ENCODE measurements at regions not wholly inside any gene's neighbourhood (a gene's known extent, or its start where the extent isn't known, plus 50 kb on each side); places are given as distances from the start of the nearest gene placed in this dataset.

DNA sequence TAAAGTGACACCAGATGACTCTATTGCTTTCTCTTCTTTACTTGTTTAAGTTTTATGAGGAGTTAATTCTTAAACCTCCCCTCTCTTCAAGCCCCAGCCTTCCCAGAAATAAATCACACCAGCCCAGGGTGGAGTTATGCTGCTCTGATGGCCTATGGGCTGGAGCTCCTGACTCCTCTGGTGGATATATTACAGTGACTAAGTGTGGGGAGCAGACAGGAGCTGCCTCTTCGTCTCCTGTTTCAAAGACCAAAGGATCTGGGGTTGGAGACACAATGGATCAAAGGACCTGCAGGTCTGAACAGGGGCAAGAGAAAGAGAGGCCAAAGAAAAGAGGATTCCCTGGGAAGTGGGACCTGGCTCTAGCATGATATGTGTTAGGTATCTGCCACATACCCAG, 312.0 kb upstream of the MSX2 start:
- peak; percentile 63 for DNase-seq (ENCODE audit: low spot score)

DNA sequence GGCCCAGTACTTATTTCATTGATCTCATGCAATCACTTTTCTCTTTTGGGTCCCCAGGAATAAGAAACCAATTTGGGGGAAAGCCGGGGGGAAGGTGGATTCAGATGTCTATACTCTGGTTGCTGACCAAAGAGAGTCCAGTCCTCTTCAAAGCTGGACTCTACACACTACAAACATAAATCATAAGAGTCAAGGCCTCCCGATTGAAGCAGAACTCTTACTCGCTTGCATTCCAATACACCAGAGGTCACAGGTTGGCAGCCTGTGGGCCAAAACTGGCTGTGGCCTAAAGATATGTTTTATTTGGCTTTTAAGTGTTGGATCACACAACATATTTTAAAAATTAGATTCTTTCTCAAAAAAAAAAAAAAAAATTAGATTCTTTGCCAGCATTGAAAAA, 311.4 kb upstream of the MSX2 start:
- no peak for DNase-seq (ENCODE audit: low spot score)

DNA sequence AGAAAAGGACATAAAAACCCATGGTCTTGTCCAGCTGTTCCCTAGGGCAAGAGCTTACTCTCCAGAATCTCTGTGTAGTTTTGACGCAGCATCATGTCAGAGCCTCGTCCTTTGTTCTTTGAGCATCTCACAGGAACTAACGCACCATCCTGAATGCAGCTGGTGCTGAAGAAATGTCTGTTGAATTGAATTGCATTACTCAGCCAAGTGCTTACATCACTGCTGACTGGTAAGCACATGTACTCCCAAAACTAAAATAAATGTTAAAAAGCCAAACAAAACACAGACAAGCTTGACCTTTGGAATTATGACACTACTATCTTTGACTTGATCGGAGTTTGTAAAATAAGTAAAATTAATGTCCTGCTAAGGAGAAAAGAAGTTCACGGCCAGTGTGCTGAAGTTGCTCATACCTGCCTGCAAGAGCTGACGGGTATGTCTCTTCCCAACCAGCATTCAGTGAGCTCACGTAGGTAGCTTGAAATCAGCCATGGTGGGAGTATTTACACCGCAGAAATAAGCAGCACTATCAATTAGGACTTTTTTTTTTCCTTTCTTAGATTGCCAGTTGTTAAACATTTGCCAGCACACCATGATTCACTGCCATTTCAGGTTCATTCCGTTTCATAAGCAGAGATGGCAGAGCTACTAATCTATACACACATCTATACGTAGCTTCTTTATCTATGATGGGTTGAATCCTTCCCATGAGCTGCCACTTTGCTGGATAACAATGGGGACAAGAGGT, 310.6 kb upstream of the MSX2 start:
- DNase-seq (ENCODE audit: low spot score): no peak

GRCh38 chr5:174414315-174414710, 310.1 kb upstream of the MSX2 start:
- no peak for DNase-seq (ENCODE audit: low spot score)

DNA sequence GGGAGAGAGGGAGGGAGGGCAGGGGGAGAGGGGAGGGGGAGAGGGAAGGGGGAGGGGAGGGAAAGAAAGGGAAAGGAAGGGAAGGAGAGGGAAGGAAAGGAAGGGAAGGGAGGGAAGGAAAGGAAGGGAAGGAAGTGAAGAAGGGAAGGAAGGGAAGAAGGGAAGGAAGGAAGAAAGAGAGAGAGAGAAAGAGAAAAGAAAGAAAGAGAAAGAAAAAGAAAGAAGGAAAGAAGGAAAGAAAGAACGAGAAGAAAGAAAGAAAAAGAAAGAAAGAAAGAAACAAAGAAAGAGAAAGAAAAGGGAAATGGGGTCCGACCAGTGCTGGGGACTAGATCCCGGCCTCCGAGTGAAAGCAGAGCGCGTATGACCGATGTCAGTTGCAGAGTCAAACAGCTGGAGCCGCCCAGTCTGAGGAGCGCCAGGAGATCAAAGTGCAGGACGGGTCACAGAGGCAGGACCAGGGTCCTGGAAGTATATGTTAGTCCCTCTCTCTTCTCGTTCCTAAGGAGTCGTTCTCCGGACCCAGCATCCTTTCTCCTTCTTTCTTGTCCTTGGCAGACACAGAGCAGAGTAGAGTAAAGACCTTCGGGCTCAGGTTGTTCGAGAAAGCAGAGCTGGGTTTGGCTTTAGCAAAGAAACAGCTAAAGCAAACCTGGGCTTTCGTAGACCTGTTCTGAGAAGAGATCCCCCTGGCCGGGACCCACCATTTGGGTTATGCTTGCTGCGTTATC, 305.4 kb upstream of the MSX2 start:
- peak; percentile 85 for DNase-seq (ENCODE audit: low spot score)

GRCh38 chr5:174419540-174420132, 304.7 kb upstream of the MSX2 start:
- peak; percentile 97 for DNase-seq (ENCODE audit: low spot score)

DNA sequence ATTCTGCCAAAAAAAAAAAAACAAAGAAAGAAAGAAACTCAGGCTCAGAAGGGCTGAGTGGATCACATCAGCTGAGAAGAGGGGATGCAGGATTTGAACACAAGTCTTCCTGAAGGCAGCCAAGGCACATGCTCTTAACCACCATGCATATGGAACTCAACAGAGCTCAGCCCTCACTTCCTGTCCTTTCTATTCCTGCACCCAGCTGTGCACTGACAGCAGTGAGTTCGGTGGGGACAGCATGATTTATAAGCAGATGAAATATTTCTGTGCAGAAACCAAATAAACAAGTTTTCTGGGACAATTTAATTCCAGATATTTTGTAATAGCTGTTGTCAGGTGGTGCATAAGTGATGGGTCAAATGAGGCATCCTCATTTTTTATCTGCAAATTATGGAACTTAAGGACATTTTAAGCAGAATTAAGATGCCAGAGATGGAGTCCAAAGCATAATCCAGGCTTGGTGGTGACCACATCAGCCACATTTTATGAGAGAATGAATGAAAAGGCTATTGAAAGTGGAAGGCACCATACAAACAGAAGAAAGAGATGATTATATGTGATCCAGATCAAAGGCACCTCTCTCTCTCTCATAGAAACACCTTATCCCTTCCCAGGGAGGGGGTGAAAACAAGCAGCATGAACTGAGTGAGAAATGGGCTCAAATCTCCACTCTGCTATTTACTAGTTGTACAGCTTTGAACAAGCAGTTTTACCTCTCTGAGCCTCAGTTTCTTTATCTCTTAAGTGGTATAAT, 303.6 kb upstream of the MSX2 start:
- peak; percentile 96 for DNase-seq (ENCODE audit: low spot score)

GRCh38 chr5:174421408-174421805, 303.0 kb upstream of the MSX2 start:
- peak; percentile 83 for DNase-seq (ENCODE audit: low spot score)

DNA sequence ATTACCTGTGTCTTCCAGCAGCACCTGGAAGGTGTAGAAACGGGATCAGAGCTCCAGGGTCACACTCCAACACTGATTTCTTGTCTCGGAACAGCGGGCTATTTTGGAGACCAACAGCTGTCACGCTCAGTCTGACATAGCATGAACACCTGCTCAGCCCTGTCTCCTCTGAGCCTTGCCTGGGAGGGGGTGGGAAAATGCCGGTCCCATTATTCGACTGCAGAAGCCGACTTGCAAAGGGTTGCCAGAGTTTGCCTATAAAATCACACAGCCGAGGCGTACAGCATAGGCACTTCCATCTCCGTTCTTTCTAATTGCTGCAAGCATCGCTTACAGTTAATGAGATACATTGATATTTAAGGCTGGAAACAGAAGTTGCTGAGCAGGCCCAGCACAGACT, 300.8 kb upstream of the MSX2 start:
- DNase-seq (ENCODE audit: low spot score): no peak

DNA sequence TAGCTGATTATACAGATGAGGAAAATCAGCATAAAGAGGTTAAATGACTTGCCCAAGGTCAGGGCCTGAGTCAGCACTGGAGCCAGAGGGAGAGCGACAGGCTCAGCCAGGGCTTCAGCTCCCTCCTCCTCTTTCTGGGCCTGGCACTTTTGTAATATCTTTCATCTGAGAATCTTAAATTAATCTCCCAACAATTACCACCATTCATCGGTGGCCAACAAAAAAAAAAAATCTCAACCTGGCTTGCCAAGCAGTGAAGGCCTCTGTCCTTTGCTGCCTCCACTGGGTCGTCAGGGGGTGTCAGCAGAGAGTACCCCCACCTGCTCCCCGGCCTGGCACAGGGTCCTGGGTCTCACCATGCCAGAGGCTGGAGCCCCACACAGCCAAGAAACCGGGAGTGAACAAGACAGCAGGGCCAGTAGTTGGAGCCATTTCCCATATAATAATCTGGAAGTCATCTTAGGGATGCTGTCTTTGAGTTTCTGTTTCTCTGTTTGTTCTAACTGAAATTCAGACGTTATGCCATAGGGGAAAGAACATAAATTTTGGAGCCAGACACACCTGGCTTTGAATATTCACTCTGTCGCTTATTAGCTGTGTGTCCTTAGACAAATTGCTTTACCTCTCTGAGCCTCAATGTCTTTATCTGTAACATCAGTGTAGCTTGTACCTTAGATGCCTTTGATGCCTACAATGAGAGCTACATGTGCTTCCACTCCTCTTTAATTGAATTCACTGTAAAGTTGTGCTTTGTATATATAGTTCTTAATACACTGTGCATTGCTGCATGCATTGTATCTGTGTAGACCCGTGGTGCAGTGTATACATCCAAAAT, 299.9 kb upstream of the MSX2 start:
- peak; percentile 49 for DNase-seq (ENCODE audit: low spot score)

DNA sequence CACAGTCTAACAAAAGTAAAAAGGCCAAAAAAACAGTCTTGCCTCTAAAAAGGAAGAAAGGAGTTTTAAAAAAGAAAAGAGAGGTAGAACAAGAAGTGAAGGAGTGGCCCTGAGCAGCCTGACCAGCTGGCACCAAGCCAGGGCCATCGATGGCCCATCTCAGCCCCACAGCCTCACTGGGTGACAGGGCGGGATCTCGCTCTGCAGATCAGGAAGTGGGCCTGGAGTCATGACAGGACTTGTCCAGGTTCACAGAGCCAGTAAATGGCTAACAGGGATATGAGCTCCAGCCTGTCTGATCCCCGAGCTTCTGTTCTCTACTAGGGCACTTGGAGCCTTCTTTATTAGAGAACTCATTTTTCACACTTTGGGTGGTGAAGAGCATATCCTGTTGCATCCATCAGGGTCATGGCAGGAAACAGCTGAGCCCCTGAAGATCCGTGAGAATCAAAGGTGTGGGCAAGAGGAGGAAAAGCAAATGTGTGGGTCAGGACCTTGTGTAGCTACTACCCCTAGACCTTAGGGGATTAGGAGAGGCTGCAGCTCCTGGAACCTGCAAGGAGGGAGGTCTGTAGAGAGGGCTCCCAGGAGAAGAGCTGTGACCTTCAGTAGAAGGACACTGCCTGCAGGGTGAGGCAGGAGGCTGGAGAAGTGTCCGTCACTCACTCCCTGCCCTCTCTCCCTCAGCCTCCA, 299.0 kb upstream of the MSX2 start:
- peak; percentile 76 for DNase-seq (ENCODE audit: low spot score)

- no peak for DNase-seq (ENCODE audit: low spot score)
Measured at GRCh38 chr5:174425964-174426290, 298.5 kb upstream of the MSX2 start.

- DNase-seq (ENCODE audit: low spot score): no peak
Measured at GRCh38 chr5:174426388-174426787, 298.0 kb upstream of the MSX2 start.

DNA sequence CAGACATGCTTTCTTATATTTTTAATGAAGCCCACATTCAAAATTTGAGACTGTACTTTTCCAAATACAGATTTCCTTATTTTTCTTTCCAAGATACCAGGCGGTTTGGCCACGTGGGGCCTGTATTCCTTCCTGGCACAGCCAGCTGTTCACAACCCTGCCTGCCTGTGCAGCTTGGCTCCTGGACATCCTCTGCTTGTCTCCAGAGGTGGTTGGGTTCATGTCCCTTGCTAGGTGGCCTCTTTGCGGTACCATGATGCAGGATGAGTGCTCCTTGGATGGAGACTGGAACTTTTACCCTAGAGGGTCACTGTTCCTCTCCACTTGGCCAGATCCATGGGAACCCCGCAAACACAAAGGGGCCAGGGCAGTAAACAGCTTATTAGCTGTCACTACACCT, 297.5 kb upstream of the MSX2 start:
- DNase-seq (ENCODE audit: low spot score): no peak

- DNase-seq (ENCODE audit: low spot score): peak; percentile 94
Measured at GRCh38 chr5:174427304-174427703, 297.1 kb upstream of the MSX2 start.

GRCh38 chr5:174428895-174429294, 295.5 kb upstream of the MSX2 start:
- peak; percentile 78 for DNase-seq (ENCODE audit: low spot score)

DNA sequence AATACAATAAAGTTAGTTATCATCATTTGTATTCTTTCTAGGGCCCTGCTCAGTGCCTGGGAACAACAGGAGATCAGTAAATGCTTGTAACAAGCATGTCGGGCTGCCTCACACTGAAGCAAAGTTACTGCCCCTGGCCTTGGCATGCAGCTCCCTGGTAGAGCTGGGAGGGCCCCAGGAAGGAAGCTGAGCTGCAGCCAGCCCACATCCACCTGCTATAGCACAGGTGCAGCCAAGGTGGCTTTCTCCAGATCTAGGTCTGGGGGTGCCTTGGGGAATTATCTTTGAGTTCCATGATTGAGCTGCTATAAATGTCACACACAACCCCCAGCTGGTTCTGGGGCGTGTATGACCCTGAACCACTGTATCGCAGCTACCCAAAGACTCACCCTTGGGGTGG, 293.4 kb upstream of the MSX2 start:
- no peak for DNase-seq (ENCODE audit: low spot score)

- DNase-seq (ENCODE audit: low spot score): no peak
Measured at GRCh38 chr5:174431504-174431903, 292.9 kb upstream of the MSX2 start.

DNA sequence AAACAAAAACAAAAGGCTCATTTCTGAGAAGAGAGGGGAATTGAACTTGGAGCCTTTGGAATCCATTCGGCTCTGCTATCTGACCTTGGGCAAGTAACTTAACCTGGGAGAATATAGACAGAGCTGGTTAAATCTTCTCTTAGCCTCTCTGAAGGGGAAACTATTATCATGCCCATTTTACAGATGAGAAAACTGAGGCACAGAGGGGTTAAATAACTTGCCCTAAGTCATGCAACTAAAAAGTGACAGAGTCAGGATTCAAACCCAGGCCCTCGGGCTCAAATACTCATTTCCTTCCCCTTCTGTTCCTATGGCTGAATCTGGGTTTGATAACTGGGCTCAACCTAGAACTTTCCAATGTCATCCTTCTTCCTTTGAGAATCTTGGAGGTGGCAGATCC, 291.3 kb upstream of the MSX2 start:
- no peak for DNase-seq (ENCODE audit: low spot score)

DNA sequence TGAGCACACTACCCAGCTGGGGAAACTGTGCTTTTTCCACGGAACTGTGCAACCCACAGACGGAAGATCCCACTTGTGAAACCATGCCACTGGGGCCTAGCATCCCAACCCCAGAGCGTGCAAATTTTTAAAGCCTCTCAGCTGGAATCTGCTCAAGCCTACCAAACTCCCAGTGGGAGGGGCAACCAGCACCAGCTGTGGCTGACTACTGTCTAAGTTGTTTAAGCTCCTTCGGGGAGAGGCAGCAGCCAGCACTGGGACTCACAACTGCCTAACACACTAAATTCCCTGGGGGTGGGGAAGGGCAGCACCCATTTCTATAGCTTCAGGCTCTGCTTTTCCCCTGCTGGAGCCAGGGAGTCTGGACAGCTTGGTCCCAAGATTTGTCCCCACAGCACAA, 287.6 kb upstream of the MSX2 start:
- no peak for DNase-seq (ENCODE audit: low spot score)

- no peak for DNase-seq (ENCODE audit: low spot score)
Measured at GRCh38 chr5:174444479-174445188, 279.7 kb upstream of the MSX2 start.
